G401 (cell line): ENCODE measurements at regions not wholly inside any gene's neighbourhood (a gene's known extent, or its start where the extent isn't known, plus 50 kb on each side); places are given as distances from the start of the nearest gene placed in this dataset.
"Not testable (repeated sequence)": the region's sequence is repeated elsewhere in the genome, so short reads cannot be mapped to it uniquely, and the experiment has no call there.

ENCODE experiments used
- DNase-seq: peaks from one replicate; pipeline ENCODE4 v3.0.0-alpha.2; 2015; ENCODE audit warnings: low spot score
- in situ Hi-C: cut with HindIII; loops from 2 replicates; pipeline ENCODE4 v1.10.0; 2016; ENCODE audit warnings: low sequenced_read_pairs, mixed read lengths

GRCh38 chr22:25388866-25389540 is 169.6 kb downstream of the CRYBB2 start:
- in situ Hi-C loops: no loop called here
- DNase-seq: no peak

GRCh38 chr22:25389541-25389919 is 170.1 kb downstream of the CRYBB2 start:
- in situ Hi-C loops: no loop called here
- DNase-seq: no peak

- no peak for DNase-seq
- in situ Hi-C loops: no loop called here
Measured at GRCh38 chr22:25390297-25391240, 171.1 kb downstream of the CRYBB2 start.

GRCh38 chr22:25392584-25392983 is 171.9 kb upstream of the GRK3 start:
- no peak for DNase-seq
- in situ Hi-C loops: no loop called here

- DNase-seq: no peak
- in situ Hi-C loops: no loop called here
Measured at GRCh38 chr22:25393121-25393805, 171.2 kb upstream of the GRK3 start.

GRCh38 chr22:25395468-25395867 is 169.0 kb upstream of the GRK3 start:
- no peak for DNase-seq
- in situ Hi-C loops: no loop called here

- in situ Hi-C loops: no loop called here
- no peak for DNase-seq
Measured at GRCh38 chr22:25395915-25396314, 168.6 kb upstream of the GRK3 start.

- in situ Hi-C loops: no loop called here
- DNase-seq: no peak
Measured at GRCh38 chr22:25396615-25397200, 167.8 kb upstream of the GRK3 start.

GRCh38 chr22:25397616-25398015 is 166.9 kb upstream of the GRK3 start:
- in situ Hi-C loops: no loop called here
- DNase-seq: no peak

GRCh38 chr22:25398591-25399062 is 165.8 kb upstream of the GRK3 start:
- DNase-seq, in situ Hi-C loops: not testable (repeated sequence)

GRCh38 chr22:25399649-25400151 is 164.8 kb upstream of the GRK3 start:
- DNase-seq: no peak

GRCh38 chr22:25402160-25402500 is 162.3 kb upstream of the GRK3 start:
- DNase-seq: no peak
- in situ Hi-C loops: no loop called here

More at GRCh38 chr22:25399649-25400151, 164.8 kb upstream of the GRK3 start:
- in situ Hi-C loops: no loop called here

GRCh38 chr22:25402501-25403283 is 161.8 kb upstream of the GRK3 start:
- in situ Hi-C loops: no loop called here
- no peak for DNase-seq

- in situ Hi-C loops: no loop called here
- no peak for DNase-seq
Measured at GRCh38 chr22:25403284-25403810, 161.1 kb upstream of the GRK3 start.

GRCh38 chr22:25403811-25404471 is 160.5 kb upstream of the GRK3 start:
- in situ Hi-C loops: no loop called here
- no peak for DNase-seq

- in situ Hi-C loops: no loop called here
- DNase-seq: no peak
Measured at GRCh38 chr22:25404556-25404927, 159.9 kb upstream of the GRK3 start.

- in situ Hi-C loops: no loop called here
- no peak for DNase-seq
Measured at GRCh38 chr22:25404928-25405816, 159.3 kb upstream of the GRK3 start.
